CD14-positive monocyte (primary cell): ENCODE measurements at regions not wholly inside any gene's neighbourhood (a gene's known extent, or its start where the extent isn't known, plus 50 kb on each side); places are given as distances from the start of the nearest gene placed in this dataset.

Experiments used
- DNase-seq, 3 donors: peaks; one replicate each; pipeline ENCODE4 v3.0.0-alpha.2; 2011 to 2022
- H2AFZ ChIP-seq: 2 replicates; pipeline ENCODE4 v1.6.0; 2012; ENCODE audit warnings: mild to moderate bottlenecking, low read depth, low read length, inconsistent platforms; ENCODE audit not compliant: insufficient read depth, poor library complexity, severe bottlenecking
- H3K27ac ChIP-seq, 2 donors: 1 replicate in 1 of 2; 2 replicates in 1 of 2; pipeline ENCODE4 v1.5.1; 2012 to 2013; ENCODE audit warnings: low read length in 2 of 2, control low read depth in 1 of 2, inconsistent platforms in 1 of 2, low read depth in 1 of 2, mild to moderate bottlenecking in 1 of 2
- H3K27me3 ChIP-seq, 2 donors: one replicate each; pipeline versions ENCODE4 v1.6.0 to v1.6.1; 2011 to 2013; ENCODE audit warnings: low read length in 2 of 2; ENCODE audit not compliant: control insufficient read depth in 2 of 2, insufficient read depth in 2 of 2
- H3K36me3 ChIP-seq, 2 donors: replicated peaks in 1 of 2; 1 replicate in 1 of 2; 2 replicates in 1 of 2; pipeline versions ENCODE4 v1.5.1 to v1.6.1; 2012 to 2013; ENCODE audit warnings: low read length in 2 of 2, control low read depth in 1 of 2, inconsistent platforms in 1 of 2, mild to moderate bottlenecking in 1 of 2; ENCODE audit not compliant: insufficient read depth in 2 of 2, control insufficient read depth in 1 of 2
- H3K4me1 ChIP-seq, 2 donors: 1 replicate in 1 of 2; 2 replicates in 1 of 2; pipeline versions ENCODE4 v1.5.1 to v1.6.1; 2012 to 2013; ENCODE audit warnings: low read length in 2 of 2, control low read depth in 1 of 2, inconsistent platforms in 1 of 2, mild to moderate bottlenecking in 1 of 2, moderate library complexity in 1 of 2; ENCODE audit not compliant: insufficient read depth in 2 of 2, control insufficient read depth in 1 of 2
- H3K4me2 ChIP-seq: replicated peaks from 2 replicates; pipeline ENCODE3; 2012; ENCODE audit warnings: low read length, moderate library complexity, mild to moderate bottlenecking; ENCODE audit not compliant: poor library complexity, severe bottlenecking; ENCODE audit errors: extremely low read depth
- H3K4me3 ChIP-seq, 3 experiments: fragments of 200-600 bp in 1 of 3; sonication (generic) in 1 of 3; replicated peaks in 1 of 3; 1 replicate in 2 of 3; 2 replicates in 1 of 3; pipeline ENCODE4 v1.5.1; 2011 to 2013; ENCODE audit warnings: low read length in 3 of 3, mild to moderate bottlenecking in 3 of 3, control low read depth in 2 of 3, low read depth in 2 of 3, inconsistent platforms in 1 of 3, moderate library complexity in 1 of 3
- H3K79me2 ChIP-seq: 2 replicates; pipeline ENCODE4 v1.6.0; 2012; ENCODE audit warnings: mild to moderate bottlenecking, control low read depth, inconsistent platforms, low read length, moderate library complexity; ENCODE audit not compliant: insufficient read depth
- H3K9ac ChIP-seq: 2 replicates; pipeline ENCODE4 v1.6.0; 2017; ENCODE audit warnings: low read length, mild to moderate bottlenecking; ENCODE audit not compliant: insufficient read depth, poor library complexity, severe bottlenecking
- H3K9me3 ChIP-seq, 2 donors: replicated peaks in 1 of 2; 1 replicate in 1 of 2; 2 replicates in 1 of 2; pipeline versions ENCODE4 v1.5.1 to v1.6.1; 2012 to 2013; ENCODE audit warnings: low read length in 2 of 2, control low read depth in 1 of 2; ENCODE audit not compliant: control insufficient read depth in 1 of 2, insufficient read depth in 1 of 2
- H4K20me1 ChIP-seq: 2 replicates; pipeline ENCODE4 v1.6.0; 2012; ENCODE audit warnings: mild to moderate bottlenecking, low read length, control low read depth, moderate library complexity; ENCODE audit not compliant: insufficient read depth
- H3K27ac Mint-ChIP-seq, 7 donors: one replicate each; pipeline ENCODE4 v1.8.0; 2020; ENCODE audit warnings: mild to moderate bottlenecking in 7 of 7, mixed read lengths in 7 of 7, moderate library complexity in 6 of 7, inconsistent platforms in 2 of 7
- H3K27me3 Mint-ChIP-seq, 3 donors: one replicate each; pipeline ENCODE4 v1.8.0; 2021 to 2022; ENCODE audit warnings: low read depth in 3 of 3, mild to moderate bottlenecking in 3 of 3, mixed read lengths in 3 of 3, moderate library complexity in 3 of 3, inconsistent platforms in 1 of 3
- H3K36me3 Mint-ChIP-seq, 2 donors: one replicate each; pipeline ENCODE4 v1.8.0; 2020; ENCODE audit warnings: mixed read lengths in 2 of 2, inconsistent platforms in 1 of 2, mild to moderate bottlenecking in 1 of 2
- H3K4me1 Mint-ChIP-seq: one replicate; pipeline ENCODE4 v1.8.0; 2020; ENCODE audit warnings: mild to moderate bottlenecking, mixed read lengths
- H3K4me3 Mint-ChIP-seq, 2 donors: one replicate each; pipeline ENCODE4 v1.8.0; 2020; ENCODE audit warnings: mild to moderate bottlenecking in 2 of 2, mixed read lengths in 2 of 2, moderate library complexity in 1 of 2
- H3K9me3 Mint-ChIP-seq, 7 donors: one replicate each; pipeline ENCODE4 v1.8.0; 2020 to 2022; ENCODE audit warnings: mixed read lengths in 7 of 7, mild to moderate bottlenecking in 6 of 7, moderate library complexity in 6 of 7, inconsistent platforms in 2 of 7
- WGBS: methylation state at CpG from one replicate; pipeline ENCODE4 v1.1.5; 2013; ENCODE audit warnings: missing lambda C conversion rate; ENCODE audit not compliant: insufficient coverage; 5-methylcytosine and 5-hydroxymethylcytosine counted together
- intact Hi-C, 2 donors: fragments of 100-400 bp; cut with micrococcal nuclease; formaldehyde crosslinking; loops; one replicate each; pipeline versions ENCODE4 v1.15.0 to v1.15.1; 2023
- TF ChIP-seq, protein P1 (sequence below): fragments of 200-600 bp; IDR thresholded peaks from one replicate; pipeline ENCODE4 v1.8.0; 2022; ENCODE audit warnings: antibody characterized with exemption, mild to moderate bottlenecking

DNA sequence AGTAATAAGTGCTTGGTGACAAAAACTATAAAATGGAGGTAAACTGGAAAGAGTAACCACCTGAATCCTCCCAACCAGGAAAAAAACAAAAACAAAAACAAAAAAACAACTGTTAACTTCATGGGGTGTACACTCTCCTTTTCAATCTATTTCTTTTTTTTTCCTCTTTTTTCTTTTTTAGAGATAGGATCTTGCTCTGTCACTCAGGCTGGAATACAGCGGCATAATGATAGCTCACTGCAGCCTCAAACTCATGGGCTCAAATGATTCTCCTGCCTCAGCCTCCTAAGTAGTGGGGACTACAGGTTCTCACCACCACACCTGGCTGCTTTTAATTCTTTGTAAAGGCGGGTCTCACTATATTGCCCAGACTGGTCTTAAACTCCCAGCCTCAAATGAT is 76.8 kb downstream of the PHLDA1 start:
- TF ChIP-seq, protein P1, sequence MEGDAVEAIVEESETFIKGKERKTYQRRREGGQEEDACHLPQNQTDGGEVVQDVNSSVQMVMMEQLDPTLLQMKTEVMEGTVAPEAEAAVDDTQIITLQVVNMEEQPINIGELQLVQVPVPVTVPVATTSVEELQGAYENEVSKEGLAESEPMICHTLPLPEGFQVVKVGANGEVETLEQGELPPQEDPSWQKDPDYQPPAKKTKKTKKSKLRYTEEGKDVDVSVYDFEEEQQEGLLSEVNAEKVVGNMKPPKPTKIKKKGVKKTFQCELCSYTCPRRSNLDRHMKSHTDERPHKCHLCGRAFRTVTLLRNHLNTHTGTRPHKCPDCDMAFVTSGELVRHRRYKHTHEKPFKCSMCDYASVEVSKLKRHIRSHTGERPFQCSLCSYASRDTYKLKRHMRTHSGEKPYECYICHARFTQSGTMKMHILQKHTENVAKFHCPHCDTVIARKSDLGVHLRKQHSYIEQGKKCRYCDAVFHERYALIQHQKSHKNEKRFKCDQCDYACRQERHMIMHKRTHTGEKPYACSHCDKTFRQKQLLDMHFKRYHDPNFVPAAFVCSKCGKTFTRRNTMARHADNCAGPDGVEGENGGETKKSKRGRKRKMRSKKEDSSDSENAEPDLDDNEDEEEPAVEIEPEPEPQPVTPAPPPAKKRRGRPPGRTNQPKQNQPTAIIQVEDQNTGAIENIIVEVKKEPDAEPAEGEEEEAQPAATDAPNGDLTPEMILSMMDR = no peak
- DNase-seq = no peak
- H3K9me3 Mint-ChIP-seq = no peaks in the 10 kb centered on the region
- H3K27ac Mint-ChIP-seq = no peak overlapping the region
- no peaks in the 10 kb centered on the region for H3K36me3 Mint-ChIP-seq
- H3K4me1 Mint-ChIP-seq = peaks cover 4% of the 10 kb centered on the region
- no peaks in the 10 kb centered on the region for H3K27me3 ChIP-seq
- no peak overlapping the region for H3K4me2 ChIP-seq
- H3K4me3 Mint-ChIP-seq = no peak overlapping the region
- intact Hi-C loops = loop anchor here in 1 of 2 donors (10.0 kb wide), 1 partner anchor 80 kb away; the partner anchor contains the start of gene PHLDA1
- no peak overlapping the region for H3K9ac ChIP-seq
- no peak overlapping the region for H3K27ac ChIP-seq
- no peaks in the 10 kb centered on the region for H3K36me3 ChIP-seq
- H2AFZ ChIP-seq = no peak overlapping the region
- H3K4me1 ChIP-seq = no peaks in the 10 kb centered on the region
- H3K79me2 ChIP-seq = no peaks in the 10 kb centered on the region
- H3K9me3 ChIP-seq = no peaks in the 10 kb centered on the region
- H3K4me3 ChIP-seq = no peak overlapping the region
- no peaks in the 10 kb centered on the region for H4K20me1 ChIP-seq
- no CpG with 5 or more reads among the region's 2 CpGs for WGBS
- peaks cover 3 to 7% (median 6%) of the 10 kb centered on the region in 3 donors for H3K27me3 Mint-ChIP-seq

DNA sequence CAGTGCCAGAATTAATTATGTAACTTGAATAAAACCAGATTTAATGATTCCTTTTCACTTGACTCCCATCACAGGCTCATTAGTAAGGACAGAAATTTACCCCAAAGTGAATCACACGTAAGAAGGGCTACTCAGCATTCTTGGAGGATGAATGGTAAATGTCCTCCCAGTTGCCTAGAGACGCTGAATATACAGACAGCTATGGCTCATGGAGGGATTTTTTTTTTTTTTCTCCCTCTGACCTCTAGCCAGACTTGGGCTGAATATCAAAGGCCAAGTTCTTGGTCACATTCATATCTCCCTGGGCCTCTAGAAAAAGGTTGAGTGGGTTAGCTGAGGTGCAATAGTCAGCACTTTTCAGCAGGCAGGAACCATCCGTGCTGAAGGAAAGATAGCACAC is 77.5 kb downstream of the PHLDA1 start:
- H3K27ac ChIP-seq = no peak overlapping the region

More for the DNA sequence above, 77.5 kb downstream of the PHLDA1 start:
- Histone ChIP-seq H3K9me3 (no peaks in the 10 kb centered on the region), H2AFZ (no peak overlapping the region), H3K4me3 (no peak overlapping the region), H3K4me1 (no peaks in the 10 kb centered on the region), H4K20me1 (no peaks in the 10 kb centered on the region), H3K79me2 (no peaks in the 10 kb centered on the region), H3K9ac (no peak overlapping the region), H3K4me2 (no peak overlapping the region), H3K27me3 (no peaks in the 10 kb centered on the region), H3K36me3 (no peaks in the 10 kb centered on the region)
- 100% methylated on average over 1 of the region's 3 CpGs for WGBS
- H3K27ac Mint-ChIP-seq = no peak overlapping the region
- peak in 2 of 3 donors; percentile 50 to 72 for DNase-seq
- intact Hi-C loops = loop anchor here in 1 of 2 donors (10.0 kb wide), 1 partner anchor 81 kb away; the partner anchor contains the start of gene PHLDA1
- no peaks in the 10 kb centered on the region for H3K4me1 Mint-ChIP-seq
- H3K36me3 Mint-ChIP-seq = no peaks in the 10 kb centered on the region
- peaks cover 3 to 7% (median 6%) of the 10 kb centered on the region in 3 donors for H3K27me3 Mint-ChIP-seq
- TF ChIP-seq, protein P1 = no peak
- no peaks in the 10 kb centered on the region for H3K9me3 Mint-ChIP-seq
- no peak overlapping the region for H3K4me3 Mint-ChIP-seq
